NCI-H345 treated with DMSO at 0.1 percent for 48 hours (cell line): ENCODE measurements at regions not wholly inside any gene's neighbourhood (a gene's known extent, or its start where the extent isn't known, plus 50 kb on each side); places are given as distances from the start of the nearest gene placed in this dataset.

ENCODE experiments used
- DNase-seq: peaks from one replicate; lab custom pipeline; 2025; ENCODE audit not compliant: unreplicated experiment; lab: John Stamatoyannopoulos, UW

- DNase-seq: no peak
Measured at GRCh38 chr1:208628022-208628914, 384.1 kb upstream of the PLXNA2 start.

- DNase-seq: no peak
Measured at GRCh38 chr1:208631092-208631491, 386.9 kb upstream of the PLXNA2 start.

- no peak for DNase-seq
Measured at GRCh38 chr1:208631506-208631905, 387.3 kb upstream of the PLXNA2 start.

- no peak for DNase-seq
Measured at GRCh38 chr1:208634346-208635140, 390.4 kb upstream of the PLXNA2 start.

- no peak for DNase-seq
Measured at GRCh38 chr1:208637181-208637580, 393.0 kb upstream of the PLXNA2 start.

- DNase-seq: no peak
Measured at GRCh38 chr1:208639382-208639781, 395.2 kb upstream of the PLXNA2 start.

- DNase-seq: no peak
Measured at GRCh38 chr1:208640295-208640694, 396.1 kb upstream of the PLXNA2 start.

GRCh38 chr1:208641579-208642280 lies 397.5 kb upstream of the PLXNA2 start:
- no peak for DNase-seq

- DNase-seq: no peak
Measured at GRCh38 chr1:208643005-208643597, 398.9 kb upstream of the PLXNA2 start.

- peak; percentile 80 for DNase-seq
Measured at GRCh38 chr1:208644401-208645160, 400.4 kb upstream of the PLXNA2 start.

GRCh38 chr1:208646431-208646830 lies 402.2 kb upstream of the PLXNA2 start:
- DNase-seq: no peak

GRCh38 chr1:208648146-208648545 lies 404.0 kb upstream of the PLXNA2 start:
- no peak for DNase-seq

- peak; percentile 69 for DNase-seq
Measured at GRCh38 chr1:208652296-208653160, 408.3 kb upstream of the PLXNA2 start.

- DNase-seq: no peak
Measured at GRCh38 chr1:208653426-208653825, 409.2 kb upstream of the PLXNA2 start.

GRCh38 chr1:208654241-208654640 lies 410.1 kb upstream of the PLXNA2 start:
- DNase-seq: peak; percentile 23

- DNase-seq: no peak
Measured at GRCh38 chr1:208665936-208666335, 421.8 kb upstream of the PLXNA2 start.

GRCh38 chr1:208668991-208669390 lies 424.8 kb upstream of the PLXNA2 start:
- no peak for DNase-seq

- DNase-seq: no peak
Measured at GRCh38 chr1:208670778-208671177, 426.6 kb upstream of the PLXNA2 start.

- DNase-seq: no peak
Measured at GRCh38 chr1:208681878-208682663, 437.9 kb upstream of the PLXNA2 start.
